ENCODE measurements at regions not wholly inside any gene's neighbourhood (a gene's known extent, or its start where the extent isn't known, plus 50 kb on each side); places are given as distances from the start of the nearest gene placed in this dataset.

- H3K9me3 ChIP-seq (ENCODE audit: control insufficient read depth, insufficient read depth, low read length) = no peaks in the 10 kb centered on the region
- Mint-ChIP-seq H3K27me3 (ENCODE audit: low read depth in 2 of 2) (peaks cover 8 to 9% of the 10 kb centered on the region in 2 donors), H3K4me3 (no peak overlapping the region), H3K4me1 (no peaks in the 10 kb centered on the region), H3K9me3 (no peaks in the 10 kb centered on the region), H3K36me3 (no peaks in the 10 kb centered on the region), H3K27ac (no peak overlapping the region)
- intact Hi-C loops (cut with micrococcal nuclease) = no loop called here
- no peak overlapping the region for H3K4me3 ChIP-seq (ENCODE audit: low read length)
- no peak overlapping the region for H3K27ac ChIP-seq (ENCODE audit: low read length)
- ATAC-seq (no peak), DNase-seq (no peak)
- no peaks in the 10 kb centered on the region for H3K4me1 ChIP-seq (ENCODE audit: control insufficient read depth, insufficient read depth, low read length)
- H3K36me3 ChIP-seq (ENCODE audit: control insufficient read depth, insufficient read depth, low read length) = no peaks in the 10 kb centered on the region
- H3K27me3 ChIP-seq (ENCODE audit: control insufficient read depth, insufficient read depth, low read length) = no peaks in the 10 kb centered on the region
- no peak for TF ChIP-seq CTCF (IDR thresholded peaks at IDR 0.05)
Measured at GRCh38 chr12:13283867-13284266, 87.3 kb downstream of the EMP1 start.

DNA sequence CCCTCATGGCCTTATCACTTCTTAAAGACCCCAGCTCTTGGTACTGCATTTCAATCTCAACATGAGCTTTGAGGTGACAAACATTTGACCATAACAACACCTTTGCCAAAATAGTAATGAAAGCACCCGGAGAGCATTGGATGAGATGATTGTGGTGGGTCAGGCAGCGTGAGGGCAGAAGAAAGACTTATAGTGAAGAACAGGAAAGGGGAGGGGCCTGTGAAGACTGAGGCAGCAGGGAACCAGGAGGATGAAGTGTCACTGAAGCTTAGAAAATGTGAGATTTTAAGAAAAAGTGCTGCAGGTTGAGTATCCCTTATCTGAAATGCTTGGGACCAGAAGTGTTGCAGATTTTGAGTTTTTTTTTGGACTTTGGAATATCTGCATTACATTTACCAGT lies 86.3 kb downstream of the EMP1 start:
- no peak for DNase-seq
- peaks cover 0 to 12% of the 10 kb centered on the region in 2 donors for H3K27me3 Mint-ChIP-seq (ENCODE audit: low read depth in 2 of 2)
- H3K9me3 ChIP-seq (ENCODE audit: control insufficient read depth, insufficient read depth, low read length) = no peaks in the 10 kb centered on the region

DNA sequence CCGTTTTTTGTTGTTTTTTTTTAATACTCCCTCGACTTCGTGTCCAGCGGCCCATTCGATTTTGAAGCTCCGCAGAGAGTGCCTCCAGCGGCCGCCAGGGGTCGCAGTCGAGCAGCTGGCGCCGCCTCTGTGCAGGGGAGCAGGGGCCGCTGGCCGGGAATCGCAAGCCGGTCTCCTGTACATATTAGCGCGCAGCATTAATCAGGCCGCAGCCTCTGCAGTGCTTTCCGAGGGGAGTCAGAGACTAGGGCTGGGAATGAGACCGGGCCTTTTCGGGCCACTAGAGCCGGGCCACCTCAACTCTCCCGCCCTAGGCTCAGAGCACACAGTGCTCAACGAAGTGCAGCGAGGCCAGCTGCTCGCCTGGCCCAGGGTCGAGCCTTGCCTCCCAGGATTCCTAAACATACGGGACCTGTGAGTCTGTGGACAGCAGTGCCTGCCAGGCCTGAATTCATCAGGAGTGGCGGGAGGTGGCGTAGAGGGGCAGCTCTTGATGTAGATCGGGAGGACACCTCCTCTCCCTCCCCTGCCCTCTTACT lies 81.8 kb downstream of the EMP1 start:
- H3K4me1 Mint-ChIP-seq = peaks cover 5 to 6% of the 10 kb centered on the region in 2 donors

More for the DNA sequence above, 86.3 kb downstream of the EMP1 start:
- TF ChIP-seq CTCF (IDR thresholded peaks at IDR 0.05) = no peak
- H3K36me3 ChIP-seq (ENCODE audit: control insufficient read depth, insufficient read depth, low read length) = no peaks in the 10 kb centered on the region
- peaks cover 5% of the 10 kb centered on the region in 2 donors for H3K4me1 Mint-ChIP-seq
- WGBS (ENCODE audit: insufficient coverage) = 11% methylated on average over 2 of the region's 2 CpGs
- no peak for ATAC-seq
- H3K9me3 Mint-ChIP-seq = no peaks in the 10 kb centered on the region
- peaks cover 7% of the 10 kb centered on the region for H3K4me1 ChIP-seq (ENCODE audit: control insufficient read depth, insufficient read depth, low read length)
- H3K27me3 ChIP-seq (ENCODE audit: control insufficient read depth, insufficient read depth, low read length) = peaks cover 7% of the 10 kb centered on the region
- no peak overlapping the region for H3K4me3 ChIP-seq (ENCODE audit: low read length)
- H3K4me3 Mint-ChIP-seq = no peak overlapping the region
- no peak overlapping the region for H3K27ac Mint-ChIP-seq
- no peak overlapping the region for H3K27ac ChIP-seq (ENCODE audit: low read length)
- H3K36me3 Mint-ChIP-seq = no peaks in the 10 kb centered on the region
- intact Hi-C loops (cut with micrococcal nuclease) = no loop called here

More for the DNA sequence above, 81.8 kb downstream of the EMP1 start:
- Histone ChIP-seq H3K4me1 (ENCODE audit: control insufficient read depth, insufficient read depth, low read length) (peaks cover 7% of the 10 kb centered on the region), H3K36me3 (ENCODE audit: control insufficient read depth, insufficient read depth, low read length) (no peaks in the 10 kb centered on the region), H3K27ac (ENCODE audit: low read length) (no peak overlapping the region), H3K4me3 (ENCODE audit: low read length) (no peak overlapping the region), H3K9me3 (ENCODE audit: control insufficient read depth, insufficient read depth, low read length) (no peaks in the 10 kb centered on the region), H3K27me3 (ENCODE audit: control insufficient read depth, insufficient read depth, low read length) (peaks cover 10% of the 10 kb centered on the region)
- ATAC-seq (peak; percentile 80 to 96 (median 86)), DNase-seq (peak; percentile 60 to 74)
- Mint-ChIP-seq H3K27ac (no peak overlapping the region), H3K27me3 (ENCODE audit: low read depth in 2 of 2) (peaks cover 29 to 33% of the 10 kb centered on the region in 2 donors), H3K9me3 (no peaks in the 10 kb centered on the region), H3K4me3 (no peak overlapping the region), H3K36me3 (no peaks in the 10 kb centered on the region)
- 29% methylated on average over 32 of the region's 32 CpGs for WGBS (ENCODE audit: insufficient coverage)
- intact Hi-C loops (cut with micrococcal nuclease) = no loop called here
- peak; percentile 94 for TF ChIP-seq CTCF (IDR thresholded peaks at IDR 0.05)
